KBM-7 (cell line): ENCODE measurements at regions not wholly inside any gene's neighbourhood (a gene's known extent, or its start where the extent isn't known, plus 50 kb on each side); places are given as distances from the start of the nearest gene placed in this dataset.
"Not testable (repeated sequence)": the region's sequence is repeated elsewhere in the genome, so short reads cannot be mapped to it uniquely, and the experiment has no call there.

Source experiments
- DNase-seq: peaks from one replicate; pipeline ENCODE4 v3.0.0-alpha.2; 2015
- in situ Hi-C: fragments of 300-500 bp; cut with MboI; formaldehyde crosslinking; loops from 2 replicates; pipeline ENCODE4 v1.14.3; 2020; ENCODE audit warnings: low sequenced_read_pairs, low pct_unique_long_range_greater_than_20kb, mixed read lengths

- in situ Hi-C loops: no loop called here
- no peak for DNase-seq
These were observed 407.4 kb downstream of the RWDD3 start for GRCh38 chr1:95641386-95641785.

GRCh38 chr1:95642035-95642434, 408.0 kb downstream of the RWDD3 start:
- DNase-seq: no peak
- in situ Hi-C loops: no loop called here

GRCh38 chr1:95643071-95643470, 409.1 kb downstream of the RWDD3 start:
- in situ Hi-C loops: no loop called here
- DNase-seq: no peak

- DNase-seq, in situ Hi-C loops: not testable (repeated sequence)
These were observed 411.1 kb downstream of the RWDD3 start for GRCh38 chr1:95645126-95645525.

GRCh38 chr1:95650631-95651030, 416.6 kb downstream of the RWDD3 start:
- no peak for DNase-seq
- in situ Hi-C loops: no loop called here

- DNase-seq: no peak
- in situ Hi-C loops: no loop called here
These were observed 418.5 kb downstream of the RWDD3 start for GRCh38 chr1:95652423-95652965.

- in situ Hi-C loops: no loop called here
- no peak for DNase-seq
These were observed 419.6 kb downstream of the RWDD3 start for GRCh38 chr1:95653618-95654017.

- DNase-seq: no peak
- in situ Hi-C loops: no loop called here
These were observed 421.5 kb downstream of the RWDD3 start for GRCh38 chr1:95655321-95656020.

- in situ Hi-C loops: no loop called here
- DNase-seq: no peak
These were observed 423.2 kb downstream of the RWDD3 start for GRCh38 chr1:95657248-95657647.

GRCh38 chr1:95659166-95659565, 425.2 kb downstream of the RWDD3 start:
- no peak for DNase-seq
- in situ Hi-C loops: no loop called here

GRCh38 chr1:95659588-95659987, 425.6 kb downstream of the RWDD3 start:
- in situ Hi-C loops: no loop called here
- no peak for DNase-seq

GRCh38 chr1:95660736-95661135, 426.7 kb downstream of the RWDD3 start:
- DNase-seq: no peak
- in situ Hi-C loops: no loop called here

GRCh38 chr1:95663530-95663929, 429.5 kb downstream of the RWDD3 start:
- in situ Hi-C loops, DNase-seq: not testable (repeated sequence)

GRCh38 chr1:95668165-95668564, 434.2 kb downstream of the RWDD3 start:
- in situ Hi-C loops: no loop called here
- DNase-seq: no peak

- in situ Hi-C loops, DNase-seq: not testable (repeated sequence)
These were observed 435.6 kb downstream of the RWDD3 start for GRCh38 chr1:95669638-95670037.

- in situ Hi-C loops: no loop called here
- DNase-seq: no peak
These were observed 437.1 kb downstream of the RWDD3 start for GRCh38 chr1:95671098-95671497.

GRCh38 chr1:95679262-95679661, 445.3 kb downstream of the RWDD3 start:
- in situ Hi-C loops: no loop called here
- no peak for DNase-seq

- in situ Hi-C loops: no loop called here
- DNase-seq: no peak
These were observed 451.1 kb downstream of the RWDD3 start for GRCh38 chr1:95685081-95685480.

GRCh38 chr1:95686217-95686616, 452.2 kb downstream of the RWDD3 start:
- no peak for DNase-seq
- in situ Hi-C loops: no loop called here

GRCh38 chr1:95699149-95699953, 465.3 kb downstream of the RWDD3 start:
- no peak for DNase-seq
- in situ Hi-C loops: no loop called here
